Endothelial cell of umbilical vein (primary cell): ENCODE measurements at regions not wholly inside any gene's neighbourhood (a gene's known extent, or its start where the extent isn't known, plus 50 kb on each side); places are given as distances from the start of the nearest gene placed in this dataset.

Experiments
- BruUV-seq: library from RNA; stranded (reverse); fragments of 400-500 nt; replicated peaks from 2 replicates; lab custom pipeline; 2021; lab: Mats Ljungman, UMichigan
- CTCF ChIA-PET: fragments of 300-600, 350-600 bp; sonication (Branson Sonifier 250); formaldehyde crosslinking; loops from one replicate; lab custom pipeline; 2021; ENCODE audit warnings: antibody characterized with exemption, inconsistent platforms; lab: Charles Lee
- POLR2A ChIA-PET: fragments of 300-600, 350-600 bp; sonication (Branson Sonifier 250); formaldehyde crosslinking; loops from one replicate; lab custom pipeline; 2021; ENCODE audit warnings: antibody characterized with exemption, inconsistent platforms; lab: Charles Lee
- DNase-seq: peaks from one replicate; pipeline ENCODE4 v3.0.0-alpha.2; 2011; ENCODE audit warnings: low read depth, low spot score
- FAIRE-seq: peaks from 2 replicates; lab custom pipeline; 2011; peaks lifted over from hg19 to GRCh38; lab: Jason Lieb, UNC
- H2AFZ ChIP-seq: 2 replicates; pipeline ENCODE4 v1.6.0; 2012; ENCODE audit warnings: low read depth, low read length, control low read depth, inconsistent platforms
- H3K27ac ChIP-seq: 2 replicates; pipeline ENCODE4 v1.5.1; 2011; ENCODE audit warnings: low read depth, mild to moderate bottlenecking, control low read depth, low read length, moderate library complexity; ENCODE audit not compliant: insufficient read depth
- H3K27me3 ChIP-seq, 2 experiments: 2 replicates each; pipeline versions ENCODE4 v1.6.0 to v1.6.1; 2011; ENCODE audit warnings: low read length in 2 of 2, mixed read lengths in 1 of 2; ENCODE audit not compliant: control insufficient read depth in 2 of 2, insufficient read depth in 2 of 2
- H3K36me3 ChIP-seq, 2 experiments: 2 replicates in 1 of 2; 3 replicates in 1 of 2; pipeline ENCODE4 v1.5.1; 2011; ENCODE audit warnings: low read length in 2 of 2, mild to moderate bottlenecking in 1 of 2, moderate library complexity in 1 of 2; ENCODE audit not compliant: control insufficient read depth in 2 of 2, insufficient read depth in 2 of 2; ENCODE audit errors: extremely low read depth in 1 of 2
- H3K4me1 ChIP-seq: 3 replicates; pipeline ENCODE4 v1.5.1; 2011; ENCODE audit warnings: mild to moderate bottlenecking, low read length; ENCODE audit not compliant: control insufficient read depth, insufficient read depth; ENCODE audit errors: extremely low read depth
- H3K4me2 ChIP-seq: 2 replicates; pipeline ENCODE4 v1.6.1; 2011; ENCODE audit warnings: low read length, control low read depth, mixed read lengths; ENCODE audit not compliant: insufficient read depth
- H3K4me3 ChIP-seq, 3 experiments: fragments of 200-600 bp in 1 of 3; sonication (generic), shearing (Covaris generic) in 1 of 3; replicated peaks in 1 of 3; 2 replicates each; pipeline ENCODE4 v1.5.1; 2011 to 2016; ENCODE audit warnings: control low read depth in 3 of 3, low read length in 3 of 3, mild to moderate bottlenecking in 2 of 3, inconsistent platforms in 1 of 3, low read depth in 1 of 3, moderate library complexity in 1 of 3; ENCODE audit not compliant: insufficient read depth in 1 of 3
- H3K79me2 ChIP-seq: 2 replicates; pipeline ENCODE4 v1.6.0; 2012; ENCODE audit warnings: low read length, inconsistent platforms; ENCODE audit not compliant: control insufficient read depth, insufficient read depth
- H3K9ac ChIP-seq: replicated peaks from 2 replicates; pipeline ENCODE3; 2011; ENCODE audit warnings: low read length, control low read depth; ENCODE audit not compliant: insufficient read depth; ENCODE audit errors: extremely low read depth
- H3K9me1 ChIP-seq: replicated peaks from 3 replicates; pipeline ENCODE4 v1.6.0; 2011; ENCODE audit warnings: mild to moderate bottlenecking, low read length; ENCODE audit not compliant: control insufficient read depth, insufficient read depth; ENCODE audit errors: extremely low read depth
- H3K9me3 ChIP-seq: replicated peaks from 2 replicates; pipeline ENCODE4 v1.5.1; 2012; ENCODE audit warnings: low read length, inconsistent platforms; ENCODE audit not compliant: control insufficient read depth, insufficient read depth
- H4K20me1 ChIP-seq: replicated peaks from 2 replicates; pipeline ENCODE3; 2011; ENCODE audit warnings: mild to moderate bottlenecking, low read length; ENCODE audit not compliant: control insufficient read depth, insufficient read depth; ENCODE audit errors: extremely low read depth
- CTCF ChIP-seq, 2 donors: IDR thresholded peaks; 1 replicate in 1 of 2; 2 replicates in 1 of 2; pipeline ENCODE4 v1.5.1; 2011; ENCODE audit warnings: low read length in 2 of 2, mild to moderate bottlenecking in 2 of 2, moderate library complexity in 2 of 2, control low read depth in 1 of 2, inconsistent platforms in 1 of 2, low read depth in 1 of 2; ENCODE audit not compliant: insufficient read depth in 1 of 2; ENCODE audit errors: extremely low read depth in 1 of 2
- EZH2 ChIP-seq: IDR thresholded peaks from 2 replicates; pipeline ENCODE4 v1.6.1; 2012; ENCODE audit warnings: borderline replicate concordance, low read depth, mild to moderate bottlenecking, moderate library complexity, low read length, inconsistent platforms; ENCODE audit not compliant: severe bottlenecking
- GATA2 ChIP-seq: IDR thresholded peaks from 2 replicates; pipeline ENCODE4 v1.7.0; 2011; ENCODE audit warnings: low read depth, mild to moderate bottlenecking, moderate library complexity, mixed read lengths, low read length; ENCODE audit not compliant: insufficient read length, insufficient read depth
- JUN ChIP-seq: IDR thresholded peaks from 2 replicates; pipeline ENCODE4 v1.6.1; 2011; ENCODE audit warnings: borderline replicate concordance, low read depth; ENCODE audit not compliant: insufficient read length, insufficient read depth
- MAX ChIP-seq: IDR thresholded peaks from 2 replicates; pipeline ENCODE4 v1.6.1; 2011; ENCODE audit not compliant: insufficient read depth, insufficient read length
- MYC ChIP-seq: IDR thresholded peaks from one replicate; pipeline ENCODE4 v1.6.1; 2011; ENCODE audit warnings: mild to moderate bottlenecking, low read depth, low read length
- POLR2A ChIP-seq: IDR thresholded peaks from 2 replicates; pipeline ENCODE4 v1.6.1; 2012; ENCODE audit warnings: low read depth, mild to moderate bottlenecking, control low read depth, low read length
- POLR2AphosphoS5 ChIP-seq: IDR thresholded peaks from 2 replicates; pipeline ENCODE4 v1.6.1; 2012; ENCODE audit warnings: low read depth, mild to moderate bottlenecking, control low read depth, low read length, moderate library complexity; ENCODE audit not compliant: insufficient read depth
- dilution Hi-C: fragments of 300-500 bp; cut with MboI; formaldehyde crosslinking; loops from one replicate; pipeline ENCODE4 v1.15.0; 2019; ENCODE audit warnings: low sequenced_read_pairs; ENCODE audit not compliant: extremely low pct_ligation_motif_present
- intact Hi-C: fragments of 100-400 bp; cut with micrococcal nuclease; formaldehyde crosslinking; loops from one replicate; pipeline ENCODE4 v1.10.0; 2022

- Histone ChIP-seq H3K27ac (no peak overlapping the region), H4K20me1 (no peaks in the 10 kb centered on the region), H3K27me3 (no peaks in the 10 kb centered on the region), H3K36me3 (no peaks in the 10 kb centered on the region), H2AFZ (no peak overlapping the region), H3K9me3 (no peaks in the 10 kb centered on the region), H3K4me2 (no peak overlapping the region), H3K4me3 (no peak overlapping the region), H3K4me1 (no peaks in the 10 kb centered on the region), H3K9me1 (no peaks in the 10 kb centered on the region), H3K79me2 (no peaks in the 10 kb centered on the region), H3K9ac (no peak overlapping the region)
- FAIRE-seq (no peak), DNase-seq (peak; percentile 2)
- ChIA-PET POLR2A (no interaction called here), CTCF (no interaction called here)
- intact Hi-C loops = no loop called here
- no peak for TF ChIP-seq EZH2
- no peak for TF ChIP-seq POLR2A
- TF ChIP-seq MAX = no peak
- no peak for TF ChIP-seq CTCF (IDR thresholded peaks at IDR 0.05; ENCODE audit: extremely low read depth in 1 of 2, insufficient read depth in 1 of 2, low read depth in 1 of 2, low read length in 2 of 2)
- no peak for TF ChIP-seq GATA2
- TF ChIP-seq MYC = no peak
- TF ChIP-seq POLR2AphosphoS5 = no peak
- TF ChIP-seq JUN = no peak
- dilution Hi-C loops = no loop called here
- no TSS peak for BruUV-seq
These were observed 910.4 kb downstream of the DNAH5 start for GRCh38 chr5:13034061-13034460.
